ENCODE measurements at regions not wholly inside any gene's neighbourhood (a gene's known extent, or its start where the extent isn't known, plus 50 kb on each side); places are given as distances from the start of the nearest gene placed in this dataset.

DNA sequence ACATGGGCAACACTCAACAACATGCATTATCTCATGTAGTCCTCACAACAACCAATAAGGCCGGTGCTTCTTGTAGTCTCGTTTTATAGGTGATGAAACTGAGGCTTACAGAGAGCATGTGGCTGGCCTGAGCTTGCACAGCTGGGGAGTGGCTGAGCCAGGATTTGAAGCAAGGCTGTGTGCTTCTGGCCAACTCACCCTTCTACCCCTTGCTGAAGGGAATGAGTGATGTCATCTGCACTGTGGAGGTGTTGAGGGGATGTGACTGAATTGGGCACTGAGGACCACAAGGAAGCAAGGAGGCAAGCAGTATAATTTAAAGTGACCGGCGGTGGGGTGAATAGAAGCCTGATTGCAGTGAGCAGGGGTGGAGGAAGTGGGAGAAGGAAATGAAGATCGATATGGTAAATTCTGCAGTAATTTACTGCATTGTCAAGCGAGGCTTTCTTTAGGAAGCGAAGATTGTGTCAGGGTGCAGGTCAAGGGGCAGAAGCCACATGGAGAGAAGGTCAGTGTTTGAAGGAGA is 62.3 kb downstream of the MINAR1 start:
- TF ChIP-seq, protein P1, sequence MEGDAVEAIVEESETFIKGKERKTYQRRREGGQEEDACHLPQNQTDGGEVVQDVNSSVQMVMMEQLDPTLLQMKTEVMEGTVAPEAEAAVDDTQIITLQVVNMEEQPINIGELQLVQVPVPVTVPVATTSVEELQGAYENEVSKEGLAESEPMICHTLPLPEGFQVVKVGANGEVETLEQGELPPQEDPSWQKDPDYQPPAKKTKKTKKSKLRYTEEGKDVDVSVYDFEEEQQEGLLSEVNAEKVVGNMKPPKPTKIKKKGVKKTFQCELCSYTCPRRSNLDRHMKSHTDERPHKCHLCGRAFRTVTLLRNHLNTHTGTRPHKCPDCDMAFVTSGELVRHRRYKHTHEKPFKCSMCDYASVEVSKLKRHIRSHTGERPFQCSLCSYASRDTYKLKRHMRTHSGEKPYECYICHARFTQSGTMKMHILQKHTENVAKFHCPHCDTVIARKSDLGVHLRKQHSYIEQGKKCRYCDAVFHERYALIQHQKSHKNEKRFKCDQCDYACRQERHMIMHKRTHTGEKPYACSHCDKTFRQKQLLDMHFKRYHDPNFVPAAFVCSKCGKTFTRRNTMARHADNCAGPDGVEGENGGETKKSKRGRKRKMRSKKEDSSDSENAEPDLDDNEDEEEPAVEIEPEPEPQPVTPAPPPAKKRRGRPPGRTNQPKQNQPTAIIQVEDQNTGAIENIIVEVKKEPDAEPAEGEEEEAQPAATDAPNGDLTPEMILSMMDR (IDR thresholded peaks at IDR 0.05; ENCODE audit: insufficient read depth, low read depth, low read length): no peak
- TF ChIP-seq EZH2 (IDR thresholded peaks at IDR 0.05; ENCODE audit: insufficient read depth, low read length): no peak
